ENCODE measurements at regions not wholly inside any gene's neighbourhood (a gene's known extent, or its start where the extent isn't known, plus 50 kb on each side); places are given as distances from the start of the nearest gene placed in this dataset.

GRCh38 chr2:18900691-18901141 is 311.3 kb upstream of the NT5C1B start:
- H3K9me2 ChIP-seq (replicated peaks; ENCODE audit: low read depth, low read length) = no peaks in the 10 kb centered on the region
- H3K4me1 ChIP-seq (ENCODE audit: insufficient read depth, low read length, poor library complexity, severe bottlenecking) = no peaks in the 10 kb centered on the region
- H3K79me2 ChIP-seq (ENCODE audit: insufficient read depth, low read length) = no peaks in the 10 kb centered on the region
- no peaks in the 10 kb centered on the region for H3K27me3 ChIP-seq (ENCODE audit: insufficient read depth, low read length, poor library complexity, severe bottlenecking)
- H3K4me2 ChIP-seq (ENCODE audit: low read depth, low read length, poor library complexity, severe bottlenecking) = no peak overlapping the region
- no peaks in the 10 kb centered on the region for H3F3A ChIP-seq (ENCODE audit: low read depth)
- TF ChIP-seq CTCF (conservative IDR thresholded peaks at IDR 0.05; ENCODE audit: low read length) (no peak), EZH2phosphoT487 (IDR thresholded peaks at IDR 0.05; ENCODE audit: borderline replicate concordance) (no peak)
- no peak overlapping the region for H3K4me3 ChIP-seq (ENCODE audit: low read length, poor library complexity, severe bottlenecking)
- no peaks in the 10 kb centered on the region for H3K36me3 ChIP-seq (ENCODE audit: insufficient read depth, low read length)
- H3K9me3 ChIP-seq (ENCODE audit: insufficient read depth, low read depth, low read length) = no peaks in the 10 kb centered on the region
- no peaks in the 10 kb centered on the region for H4K20me1 ChIP-seq (ENCODE audit: insufficient read depth, low read length, poor library complexity, severe bottlenecking)
- no peak overlapping the region for H2AFZ ChIP-seq (ENCODE audit: low read length)
- H3K9ac ChIP-seq (ENCODE audit: low read depth, low read length, poor library complexity, severe bottlenecking) = no peak overlapping the region

GRCh38 chr2:18899725-18900124 is 310.4 kb upstream of the NT5C1B start:
- H3K36me3 ChIP-seq (ENCODE audit: insufficient read depth, low read length) = no peaks in the 10 kb centered on the region
- TF ChIP-seq CTCF (conservative IDR thresholded peaks at IDR 0.05; ENCODE audit: low read length) (no peak), EZH2phosphoT487 (IDR thresholded peaks at IDR 0.05; ENCODE audit: borderline replicate concordance) (no peak)
- no peaks in the 10 kb centered on the region for H3K9me2 ChIP-seq (replicated peaks; ENCODE audit: low read depth, low read length)
- no peak overlapping the region for H3K9ac ChIP-seq (ENCODE audit: low read depth, low read length, poor library complexity, severe bottlenecking)
- no peak overlapping the region for H2AFZ ChIP-seq (ENCODE audit: low read length)
- no peak overlapping the region for H3K4me2 ChIP-seq (ENCODE audit: low read depth, low read length, poor library complexity, severe bottlenecking)
- H3K79me2 ChIP-seq (ENCODE audit: insufficient read depth, low read length) = no peaks in the 10 kb centered on the region
- no peaks in the 10 kb centered on the region for H4K20me1 ChIP-seq (ENCODE audit: insufficient read depth, low read length, poor library complexity, severe bottlenecking)
- H3K27me3 ChIP-seq (ENCODE audit: insufficient read depth, low read length, poor library complexity, severe bottlenecking) = no peaks in the 10 kb centered on the region
- H3F3A ChIP-seq (ENCODE audit: low read depth) = no peaks in the 10 kb centered on the region
- no peaks in the 10 kb centered on the region for H3K4me1 ChIP-seq (ENCODE audit: insufficient read depth, low read length, poor library complexity, severe bottlenecking)
- H3K4me3 ChIP-seq (ENCODE audit: low read length, poor library complexity, severe bottlenecking) = no peak overlapping the region
- H3K9me3 ChIP-seq (ENCODE audit: insufficient read depth, low read depth, low read length) = no peaks in the 10 kb centered on the region

GRCh38 chr2:18898271-18898670 is 308.9 kb upstream of the NT5C1B start:
- Histone ChIP-seq H3K4me3 (ENCODE audit: low read length, poor library complexity, severe bottlenecking) (no peak overlapping the region), H3K36me3 (ENCODE audit: insufficient read depth, low read length) (no peaks in the 10 kb centered on the region), H3K79me2 (ENCODE audit: insufficient read depth, low read length) (no peaks in the 10 kb centered on the region), H3K9me3 (ENCODE audit: insufficient read depth, low read depth, low read length) (no peaks in the 10 kb centered on the region), H3F3A (ENCODE audit: low read depth) (no peaks in the 10 kb centered on the region), H3K4me1 (ENCODE audit: insufficient read depth, low read length, poor library complexity, severe bottlenecking) (no peaks in the 10 kb centered on the region), H4K20me1 (ENCODE audit: insufficient read depth, low read length, poor library complexity, severe bottlenecking) (no peaks in the 10 kb centered on the region), H2AFZ (ENCODE audit: low read length) (no peak overlapping the region), H3K9me2 (replicated peaks; ENCODE audit: low read depth, low read length) (no peaks in the 10 kb centered on the region), H3K4me2 (ENCODE audit: low read depth, low read length, poor library complexity, severe bottlenecking) (no peak overlapping the region), H3K9ac (ENCODE audit: low read depth, low read length, poor library complexity, severe bottlenecking) (no peak overlapping the region), H3K27me3 (ENCODE audit: insufficient read depth, low read length, poor library complexity, severe bottlenecking) (no peaks in the 10 kb centered on the region)
- TF ChIP-seq EZH2phosphoT487 (IDR thresholded peaks at IDR 0.05; ENCODE audit: borderline replicate concordance) (no peak), CTCF (conservative IDR thresholded peaks at IDR 0.05; ENCODE audit: low read length) (no peak)

Data from Loucy (cell line).